T-helper 1 cell treated with Interleukin-12 subunit alpha and Interleukin-12 subunit beta and Interleukin-4 antibody, amounts not matched to agents 30 ng/mL and 1 ng/mL, for 36 hours (primary cell): ENCODE measurements at regions not wholly inside any gene's neighbourhood (a gene's known extent, or its start where the extent isn't known, plus 50 kb on each side); places are given as distances from the start of the nearest gene placed in this dataset.
"Not testable (repeated sequence)": the region's sequence is repeated elsewhere in the genome, so short reads cannot be mapped to it uniquely, and the experiment has no call there.

Experiments used
- intact Hi-C: fragments of 100-400 bp; cut with micrococcal nuclease; formaldehyde crosslinking; loops from one replicate; pipeline ENCODE4 v1.15.1; 2024

DNA sequence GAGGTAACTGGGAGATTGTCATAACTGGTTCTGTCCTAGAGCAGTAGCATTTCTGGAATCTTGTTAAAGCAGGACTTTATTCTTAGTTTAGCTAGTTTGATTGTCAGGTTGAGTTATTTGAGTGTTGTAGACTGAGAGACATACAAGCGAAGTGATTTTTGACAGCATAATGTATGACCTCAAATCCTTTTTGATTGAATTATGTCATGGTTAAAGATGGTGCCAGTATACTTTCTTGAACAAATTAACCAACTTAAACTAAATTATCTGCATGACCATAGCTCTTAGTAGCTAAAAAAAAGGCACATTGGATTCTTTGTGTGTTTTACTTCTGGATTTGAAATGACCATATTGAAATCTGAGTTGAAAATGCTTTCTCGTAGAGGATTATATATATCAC is 626.6 kb downstream of the TMTC2 start:
- intact Hi-C loops = no loop called here

DNA sequence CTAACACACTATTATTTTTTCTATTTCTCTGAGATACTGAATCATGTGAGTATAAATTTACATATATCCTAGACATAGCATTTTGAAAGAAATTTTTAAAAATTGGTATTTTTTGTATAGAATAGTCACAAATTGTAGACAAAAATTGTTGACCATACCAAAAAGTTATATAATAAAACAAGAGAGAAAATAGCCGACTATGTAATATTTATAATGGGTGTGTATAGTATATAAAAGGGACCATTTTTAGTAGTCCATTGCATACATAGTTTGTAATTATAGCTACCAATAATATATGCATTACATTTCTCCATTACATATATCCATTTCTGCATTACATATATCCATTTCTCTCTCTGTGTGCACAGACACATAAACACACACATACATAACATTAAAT is 590.2 kb downstream of the TMTC2 start:
- intact Hi-C loops = no loop called here

DNA sequence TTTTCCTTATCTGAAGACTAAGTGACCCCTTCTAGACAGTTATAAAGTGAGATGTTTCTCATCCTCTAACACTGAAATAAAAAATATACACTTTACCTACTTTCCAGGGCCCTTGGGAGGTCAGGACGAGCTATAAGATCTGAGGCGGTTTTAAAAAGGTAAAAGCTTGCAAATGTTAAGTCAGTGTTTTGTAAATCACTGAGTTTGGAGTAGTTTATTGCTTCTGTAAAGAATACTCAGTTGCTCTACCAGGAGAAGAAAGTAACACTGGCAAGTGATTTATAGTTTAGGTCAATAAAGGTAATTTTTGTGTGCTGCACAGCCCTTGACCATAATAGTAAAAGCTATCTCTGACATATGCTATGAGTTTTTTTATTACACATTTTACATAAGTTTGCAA is 584.5 kb downstream of the TMTC2 start:
- intact Hi-C loops = no loop called here

DNA sequence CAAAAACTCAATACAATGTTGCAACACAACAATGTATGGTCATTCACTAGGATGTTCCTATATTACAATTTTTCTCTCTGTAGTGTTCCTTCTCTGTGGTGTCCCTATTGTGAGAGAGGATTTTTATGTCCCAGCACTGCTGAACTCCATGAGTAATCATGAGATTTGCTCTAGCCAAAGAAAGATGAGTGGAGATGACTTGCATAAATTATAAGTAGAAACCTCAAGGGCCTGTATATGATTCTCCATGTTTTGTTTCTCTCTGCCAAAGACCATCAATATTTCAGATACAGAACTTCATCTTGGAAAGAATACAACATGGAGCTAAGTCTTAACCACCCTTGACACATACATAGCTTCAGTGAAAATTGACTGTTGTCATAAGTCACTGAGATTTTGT is 579.1 kb downstream of the TMTC2 start:
- intact Hi-C loops = no loop called here

DNA sequence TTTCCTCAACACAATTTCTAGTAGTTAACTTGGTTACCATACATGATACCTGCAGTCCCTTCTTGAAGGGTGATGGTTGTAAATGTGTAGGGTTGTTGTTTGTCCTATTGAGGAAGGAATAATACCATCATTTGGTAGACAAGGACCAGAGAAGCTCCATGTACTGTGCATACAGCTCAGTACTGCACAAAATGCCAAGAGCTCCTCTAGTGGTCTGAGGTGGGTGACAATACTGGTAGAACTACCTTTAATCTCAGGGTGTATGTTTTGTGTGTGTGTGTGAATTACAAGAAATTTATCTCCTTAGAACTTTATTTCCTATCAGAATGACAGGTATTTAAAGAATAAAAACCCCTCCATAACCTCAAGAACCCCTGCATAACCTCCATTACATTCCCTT is 575.3 kb downstream of the TMTC2 start:
- intact Hi-C loops = no loop called here

DNA sequence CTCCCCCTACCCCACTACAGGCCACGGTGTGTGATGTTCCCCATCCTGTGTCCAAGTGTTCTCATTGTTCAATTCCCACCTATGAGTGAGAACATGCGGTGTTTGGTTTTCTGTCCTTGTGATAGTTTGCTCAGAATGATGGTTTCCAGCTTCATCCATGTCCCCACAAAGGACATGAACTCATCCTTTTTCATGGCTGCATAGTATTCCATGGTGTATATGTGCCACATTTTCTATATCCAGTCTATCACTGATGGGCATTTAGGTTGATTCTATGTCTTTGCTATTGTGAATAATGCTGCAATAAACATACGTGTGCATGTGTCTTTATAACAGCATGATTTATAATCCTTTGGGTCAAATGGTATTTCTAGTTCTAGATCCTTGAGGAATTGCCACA is 573.4 kb downstream of the TMTC2 start:
- intact Hi-C loops = not testable (repeated sequence)

DNA sequence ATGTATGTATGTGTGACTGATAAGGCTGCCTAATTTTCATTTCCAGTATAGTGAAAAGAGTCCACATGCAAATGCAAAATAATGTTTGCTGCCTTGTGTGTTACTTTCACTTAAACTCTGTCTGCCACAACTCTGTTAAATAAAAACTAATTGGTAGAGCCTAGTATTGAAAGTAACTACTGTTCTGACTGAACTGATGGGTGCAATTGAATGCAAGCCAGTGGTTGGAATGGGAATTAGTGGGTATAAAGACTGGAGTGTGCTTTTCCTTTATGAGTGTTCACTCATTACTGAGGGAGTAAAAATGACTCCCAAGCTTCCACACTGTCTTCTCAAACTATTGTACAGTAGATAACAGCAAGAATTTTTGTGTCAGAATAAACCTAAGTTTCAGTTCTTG is 571.0 kb downstream of the TMTC2 start:
- intact Hi-C loops = no loop called here

DNA sequence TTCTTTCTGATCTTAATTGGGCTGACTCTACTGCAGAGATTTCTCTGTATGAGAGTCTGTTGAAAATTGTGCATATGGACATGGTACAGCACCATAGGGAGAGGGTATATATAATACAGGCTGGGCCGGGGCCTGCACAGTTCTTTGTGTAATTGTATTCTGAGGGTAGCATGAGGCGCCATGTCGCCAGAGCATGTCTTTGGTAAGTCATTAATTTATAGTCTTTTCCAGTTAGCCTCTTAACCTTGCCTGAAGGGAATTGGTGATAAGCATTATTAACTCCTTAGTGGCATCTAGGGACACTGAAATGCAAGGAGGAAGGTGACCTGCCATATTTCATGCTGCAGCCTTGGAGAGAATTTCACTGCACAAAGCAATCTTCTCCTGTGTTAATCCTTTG is 569.9 kb downstream of the TMTC2 start:
- intact Hi-C loops = no loop called here

DNA sequence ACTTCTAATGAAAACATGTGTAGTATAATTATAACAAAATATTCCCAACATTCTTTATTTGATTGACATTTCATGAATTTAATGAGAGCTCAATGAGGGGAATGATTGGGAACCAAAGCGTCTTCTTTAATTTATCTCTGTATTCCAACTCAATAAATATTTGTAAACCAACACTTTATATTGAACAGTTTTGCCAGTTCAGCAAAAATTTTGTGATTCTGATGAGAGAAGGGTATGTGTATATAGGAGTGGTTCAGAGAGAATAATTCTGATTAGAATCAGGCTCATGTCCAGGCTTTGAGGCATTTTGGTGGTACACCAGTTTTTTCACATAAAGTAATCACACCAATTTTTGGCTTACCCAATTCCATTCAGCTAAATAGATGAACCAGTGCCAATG is 564.2 kb downstream of the TMTC2 start:
- intact Hi-C loops = no loop called here

DNA sequence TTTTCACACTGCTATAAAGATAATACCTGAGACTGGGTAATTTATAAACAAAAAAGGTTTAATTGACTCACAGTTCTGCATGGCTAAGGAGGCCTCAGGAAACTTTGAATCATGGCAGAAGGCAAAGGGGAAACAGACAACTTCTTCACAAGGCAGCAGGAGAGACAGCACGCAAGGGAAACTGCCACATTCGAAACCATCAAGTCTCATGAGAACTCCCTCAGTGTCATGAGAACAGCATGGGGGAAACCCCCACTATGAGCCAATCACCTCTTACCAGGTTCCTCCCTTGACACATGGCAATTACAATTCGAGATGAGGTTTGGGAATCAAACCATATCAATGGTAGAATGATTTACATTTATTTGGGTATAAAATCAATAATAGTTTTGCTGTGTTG is 558.5 kb downstream of the TMTC2 start:
- intact Hi-C loops = no loop called here

DNA sequence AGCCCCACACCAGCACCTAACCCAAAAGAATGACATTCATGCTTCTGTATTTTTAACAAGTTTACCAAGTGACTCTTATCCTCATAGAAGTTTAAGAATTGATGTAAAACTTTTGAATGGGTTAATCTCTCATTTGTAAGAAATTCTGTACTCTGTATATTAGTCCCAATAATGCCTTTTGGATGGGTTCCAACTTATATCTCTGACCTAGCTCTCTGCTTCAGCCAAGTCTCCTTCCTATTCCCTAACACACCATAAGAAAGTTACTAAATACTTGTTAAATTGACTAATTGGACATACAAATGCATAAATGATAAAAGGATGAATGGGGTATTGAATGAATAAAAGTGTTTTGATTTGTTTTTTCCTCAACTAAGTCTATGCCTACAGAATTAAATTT is 557.3 kb downstream of the TMTC2 start:
- intact Hi-C loops = no loop called here

DNA sequence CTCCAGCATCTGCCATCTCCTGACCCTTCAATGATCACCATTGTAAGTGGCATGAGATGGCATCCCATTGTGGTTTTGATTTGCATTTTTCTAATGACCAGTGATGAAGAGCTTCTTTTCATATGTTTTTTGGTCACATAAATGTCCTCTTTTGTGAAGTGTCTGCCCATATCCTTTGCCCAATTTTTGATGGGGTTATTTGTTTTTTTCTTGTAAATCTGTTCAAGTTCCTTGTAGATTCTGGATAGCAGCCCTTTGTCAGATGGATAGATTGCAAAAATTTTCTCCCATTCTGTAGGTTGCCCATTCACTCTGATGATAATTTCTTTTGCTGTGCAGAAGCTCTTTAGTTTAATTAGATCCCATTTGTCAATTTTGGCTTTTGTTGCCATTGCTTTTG is 547.3 kb downstream of the TMTC2 start:
- intact Hi-C loops = not testable (repeated sequence)

DNA sequence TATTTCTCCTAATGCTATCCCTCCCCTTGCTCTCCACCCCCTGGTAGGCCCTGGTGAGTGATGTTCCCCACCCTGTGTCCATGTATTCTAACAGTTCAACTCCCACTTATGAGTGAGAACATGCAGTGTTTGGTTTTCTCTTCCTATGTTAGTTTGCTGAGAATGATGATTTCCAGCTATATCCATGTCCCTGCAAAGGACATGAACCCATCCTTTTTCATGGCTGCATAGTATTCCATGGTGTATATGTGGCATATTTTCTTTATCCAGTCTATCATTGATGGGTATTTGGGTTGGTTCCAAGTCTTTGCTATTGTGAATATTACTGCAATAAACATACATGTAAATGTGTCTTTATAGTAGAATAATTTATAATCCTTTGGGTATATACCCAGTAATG is 540.3 kb downstream of the TMTC2 start:
- intact Hi-C loops = not testable (repeated sequence)

DNA sequence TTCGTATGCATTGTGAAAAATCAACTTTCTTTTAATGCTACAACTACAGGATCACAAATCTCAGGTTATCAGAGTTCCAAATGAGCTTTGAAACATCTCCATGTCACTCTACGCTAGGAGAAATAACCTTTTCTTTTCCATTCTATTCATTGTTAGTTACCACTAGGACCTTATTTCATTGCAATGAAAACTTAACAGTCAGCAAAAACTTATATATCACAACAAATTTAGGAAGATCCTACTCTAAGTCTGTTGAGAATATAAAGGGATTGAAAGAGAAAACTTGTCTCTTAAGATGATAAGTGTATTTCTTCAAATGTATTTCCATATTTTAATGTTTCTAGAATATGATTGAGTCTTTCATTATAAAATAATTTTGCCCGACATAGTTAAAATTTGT is 539.1 kb downstream of the TMTC2 start:
- intact Hi-C loops = no loop called here

DNA sequence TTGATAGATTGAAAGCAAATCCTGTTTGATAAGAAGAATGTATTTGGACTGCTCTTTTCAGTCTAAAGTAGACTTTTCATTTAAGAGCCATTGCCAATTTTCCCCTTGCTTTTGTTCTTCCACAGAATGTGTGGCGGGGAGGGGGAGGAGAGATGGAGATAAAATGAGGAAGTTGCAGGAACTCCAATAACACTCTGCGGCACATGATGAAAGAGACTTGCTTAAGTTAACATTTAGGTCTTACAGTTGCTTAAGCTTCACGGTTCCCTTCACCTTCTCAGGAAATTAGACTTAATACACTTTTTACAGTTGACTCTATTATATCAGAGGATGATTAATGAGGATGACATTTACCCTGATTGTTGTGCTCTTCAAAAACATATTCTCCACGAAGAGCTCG is 537.3 kb downstream of the TMTC2 start:
- intact Hi-C loops = no loop called here

DNA sequence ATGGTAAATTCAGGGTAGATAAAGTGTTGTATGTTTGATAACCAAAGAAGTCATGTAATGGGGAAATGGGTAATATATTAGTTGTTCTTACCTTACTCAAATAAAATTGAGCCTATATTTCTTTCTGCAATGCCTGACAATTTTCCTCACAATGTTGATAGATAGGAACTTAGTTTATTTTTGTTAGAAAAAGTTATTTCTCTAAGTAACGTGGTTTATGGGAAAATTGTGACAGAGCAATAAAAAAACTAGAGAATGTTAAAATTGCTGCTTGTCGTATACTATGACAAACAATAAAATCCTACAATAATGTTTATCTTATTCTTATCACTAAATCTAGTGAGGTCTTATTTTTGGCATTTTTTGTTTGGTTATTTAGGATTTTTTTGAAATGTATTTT is 534.1 kb downstream of the TMTC2 start:
- intact Hi-C loops = no loop called here

DNA sequence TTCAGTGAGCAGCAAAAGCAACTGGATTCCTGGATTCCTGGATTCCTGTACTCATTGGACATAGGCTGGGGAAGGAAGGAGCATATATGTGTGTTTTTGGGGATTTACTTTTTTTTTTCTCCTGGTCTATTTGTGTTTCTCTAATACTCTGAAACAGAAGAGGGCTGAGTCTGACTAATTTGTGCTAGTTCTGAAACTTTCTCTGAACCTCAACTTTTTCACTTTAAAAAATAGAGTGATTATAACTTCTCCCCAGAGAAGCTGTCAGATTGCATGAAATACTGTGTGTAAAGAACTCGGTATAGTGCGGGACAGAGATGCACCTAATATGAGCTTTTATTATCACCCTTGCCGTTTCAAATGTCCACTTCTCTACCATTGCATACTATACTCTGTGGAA is 529.5 kb downstream of the TMTC2 start:
- intact Hi-C loops = no loop called here

DNA sequence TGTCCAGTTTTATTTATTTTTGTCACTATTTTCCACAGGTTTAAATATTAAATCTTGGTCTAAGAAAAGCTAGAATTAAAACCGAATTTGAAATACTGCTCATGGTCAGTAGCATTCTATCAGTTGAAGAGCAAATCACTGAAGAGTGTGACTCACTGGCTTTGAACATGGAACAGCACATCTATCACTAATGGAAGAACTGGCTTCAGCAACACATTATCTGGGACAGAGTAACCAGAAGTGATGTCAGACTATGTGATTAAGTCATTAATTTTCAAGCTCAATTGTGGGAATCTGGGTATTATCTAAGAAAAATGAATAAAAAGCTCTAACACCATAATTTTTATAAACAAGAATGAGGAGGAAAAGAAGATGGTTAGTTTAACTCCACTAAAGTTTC is 527.5 kb downstream of the TMTC2 start:
- intact Hi-C loops = no loop called here

DNA sequence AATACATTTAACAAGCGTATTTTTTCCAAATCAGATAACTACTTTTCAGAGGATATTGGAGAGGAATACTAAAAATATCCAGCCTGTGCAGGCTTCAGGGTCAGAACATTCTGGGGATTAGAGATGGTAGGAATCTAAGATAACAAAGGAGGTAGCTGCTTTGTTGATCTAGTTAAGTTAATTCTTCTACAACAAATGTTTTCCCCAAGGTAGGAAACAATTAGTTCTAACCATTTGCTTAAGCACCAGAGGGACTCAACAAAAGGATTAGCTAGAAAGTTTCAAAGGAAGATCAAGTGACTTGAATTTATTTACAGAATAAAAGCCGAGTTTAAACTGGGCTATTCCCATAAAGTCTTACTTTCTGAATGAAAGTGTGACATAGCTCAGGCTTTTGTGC is 524.2 kb downstream of the TMTC2 start:
- intact Hi-C loops = no loop called here

DNA sequence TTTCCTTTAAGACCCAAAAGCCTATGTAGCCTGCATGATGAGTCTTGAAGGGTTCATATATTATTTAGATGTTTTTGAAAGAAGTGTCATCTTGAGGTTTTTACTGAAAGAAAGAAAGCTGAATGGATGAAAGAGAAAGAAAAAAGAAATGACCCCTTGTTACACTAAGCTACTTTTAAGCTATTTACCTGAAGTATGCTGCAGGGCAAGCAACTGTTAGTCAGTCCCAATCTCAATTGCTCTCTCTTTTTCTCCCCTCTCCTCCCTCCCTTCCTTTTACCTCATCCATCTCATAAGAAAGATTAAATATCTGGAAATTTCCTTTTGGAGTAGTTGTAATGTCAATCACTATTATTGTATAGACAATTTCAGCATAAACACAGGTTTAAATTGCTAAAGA is 512.4 kb downstream of the TMTC2 start:
- intact Hi-C loops = no loop called here

DNA sequence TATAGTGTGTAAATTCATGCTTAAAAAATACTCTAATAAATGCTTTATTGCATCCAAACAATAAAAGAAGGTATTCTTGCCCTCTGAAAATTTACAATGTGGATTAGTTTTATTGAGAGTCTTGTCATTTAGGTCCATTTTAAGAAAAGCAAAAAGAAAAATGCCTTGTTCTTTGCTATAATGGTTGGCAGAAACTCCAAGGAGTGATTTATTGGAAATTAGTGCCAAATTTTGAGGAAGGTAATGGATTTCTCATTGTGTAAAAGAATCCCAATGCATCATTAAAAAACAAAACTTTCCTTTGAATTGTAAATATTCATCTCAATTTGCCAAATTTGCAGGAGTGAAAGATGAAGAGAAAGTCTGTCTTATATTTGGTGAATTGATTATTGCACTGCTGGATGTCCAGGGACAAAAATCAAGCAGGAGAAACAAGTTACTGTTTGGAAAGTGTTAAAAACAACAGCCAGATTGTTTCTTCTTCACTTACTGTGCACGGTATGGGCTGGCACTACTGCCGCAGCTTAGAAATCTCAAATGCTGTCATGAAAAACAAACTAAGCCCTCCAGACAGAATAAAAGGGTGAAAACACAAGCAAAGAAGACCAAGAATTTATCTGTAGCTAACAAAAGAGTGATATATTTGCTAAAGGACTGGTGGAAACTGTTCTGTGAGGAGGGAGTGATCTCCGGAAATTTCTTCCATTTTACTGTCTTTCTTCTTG is 511.7 kb downstream of the TMTC2 start:
- intact Hi-C loops = no loop called here

DNA sequence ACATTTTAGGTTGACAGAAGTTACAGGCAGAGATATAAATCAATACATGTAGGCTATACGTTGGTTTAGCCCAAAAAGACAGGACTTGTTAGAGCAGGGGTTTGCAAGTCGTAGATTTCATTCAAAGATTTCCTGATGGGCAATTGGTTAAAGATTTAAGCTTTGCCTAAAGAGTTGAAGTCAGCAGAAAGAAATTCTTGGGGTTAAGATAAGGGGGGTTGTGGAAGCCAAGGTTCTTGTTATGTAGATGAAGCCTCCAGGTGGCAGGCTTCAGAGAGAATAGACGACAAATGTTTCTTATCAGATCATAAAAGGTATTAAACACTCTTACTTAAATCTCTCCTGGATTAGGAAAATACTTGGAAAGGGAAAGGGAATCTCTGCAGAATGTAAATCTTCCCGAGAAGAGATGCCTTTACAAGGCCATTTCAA is 510.8 kb downstream of the TMTC2 start:
- intact Hi-C loops = no loop called here

DNA sequence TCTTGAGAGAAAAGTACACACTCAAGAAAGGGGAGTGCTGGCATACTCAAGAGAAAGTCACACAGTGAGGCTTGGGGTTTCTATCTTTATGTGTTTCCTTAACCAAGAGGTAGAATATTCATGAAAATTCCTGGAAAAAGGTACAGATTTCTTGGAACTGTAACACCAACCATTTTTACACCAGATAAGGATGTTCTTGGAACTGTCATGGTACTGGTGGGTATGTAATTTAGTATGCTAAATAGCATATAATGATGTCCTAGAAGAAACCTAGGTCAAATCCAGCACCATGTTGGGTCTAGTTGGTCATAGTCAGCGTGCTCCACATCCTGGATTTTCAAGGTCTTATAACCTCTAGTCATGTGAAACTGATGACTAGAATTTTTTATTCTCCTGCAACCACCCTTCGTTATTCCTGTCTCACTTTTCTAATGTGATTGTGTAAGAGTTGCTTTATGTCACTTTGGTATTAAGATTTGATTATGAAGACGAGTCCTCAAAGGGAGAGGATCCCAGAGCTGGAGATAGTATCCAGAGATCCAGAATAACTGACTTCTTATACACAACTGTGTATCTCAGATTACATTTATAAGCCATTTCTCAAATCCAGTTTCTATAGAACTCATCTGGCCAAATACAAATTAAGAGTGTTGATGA is 510.1 kb downstream of the TMTC2 start:
- intact Hi-C loops = no loop called here
